ENCODE measurements at regions not wholly inside any gene's neighbourhood (a gene's known extent, or its start where the extent isn't known, plus 50 kb on each side); places are given as distances from the start of the nearest gene placed in this dataset.

DNA sequence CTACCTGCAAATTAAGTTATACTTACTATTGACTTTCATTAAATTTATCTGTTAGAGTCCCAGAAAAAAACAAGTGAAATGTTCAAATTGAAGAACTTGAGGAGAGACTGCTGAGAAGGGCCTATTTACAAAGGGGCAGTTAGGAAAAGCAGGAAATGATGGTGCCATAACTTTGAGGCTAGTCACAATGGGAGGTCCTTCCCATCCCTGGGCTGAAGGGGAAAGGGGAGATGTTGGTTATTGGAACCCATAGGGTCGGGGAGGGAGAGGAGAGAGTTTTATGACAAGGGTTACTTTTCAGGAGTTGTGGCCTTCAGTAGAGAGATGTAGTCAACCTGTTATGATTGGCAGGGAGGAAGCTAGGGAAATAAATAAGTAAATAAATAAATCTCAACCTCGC is 169.1 kb downstream of the DMRT2 start:
- no peak for TF ChIP-seq CREB1 (IDR thresholded peaks at IDR 0.05; ENCODE audit: low read depth)
- TF ChIP-seq NFIC (IDR thresholded peaks at IDR 0.05) = no peak
- TF ChIP-seq EP300 (IDR thresholded peaks at IDR 0.05; ENCODE audit: borderline replicate concordance) = no peak
- TF ChIP-seq, protein P1, sequence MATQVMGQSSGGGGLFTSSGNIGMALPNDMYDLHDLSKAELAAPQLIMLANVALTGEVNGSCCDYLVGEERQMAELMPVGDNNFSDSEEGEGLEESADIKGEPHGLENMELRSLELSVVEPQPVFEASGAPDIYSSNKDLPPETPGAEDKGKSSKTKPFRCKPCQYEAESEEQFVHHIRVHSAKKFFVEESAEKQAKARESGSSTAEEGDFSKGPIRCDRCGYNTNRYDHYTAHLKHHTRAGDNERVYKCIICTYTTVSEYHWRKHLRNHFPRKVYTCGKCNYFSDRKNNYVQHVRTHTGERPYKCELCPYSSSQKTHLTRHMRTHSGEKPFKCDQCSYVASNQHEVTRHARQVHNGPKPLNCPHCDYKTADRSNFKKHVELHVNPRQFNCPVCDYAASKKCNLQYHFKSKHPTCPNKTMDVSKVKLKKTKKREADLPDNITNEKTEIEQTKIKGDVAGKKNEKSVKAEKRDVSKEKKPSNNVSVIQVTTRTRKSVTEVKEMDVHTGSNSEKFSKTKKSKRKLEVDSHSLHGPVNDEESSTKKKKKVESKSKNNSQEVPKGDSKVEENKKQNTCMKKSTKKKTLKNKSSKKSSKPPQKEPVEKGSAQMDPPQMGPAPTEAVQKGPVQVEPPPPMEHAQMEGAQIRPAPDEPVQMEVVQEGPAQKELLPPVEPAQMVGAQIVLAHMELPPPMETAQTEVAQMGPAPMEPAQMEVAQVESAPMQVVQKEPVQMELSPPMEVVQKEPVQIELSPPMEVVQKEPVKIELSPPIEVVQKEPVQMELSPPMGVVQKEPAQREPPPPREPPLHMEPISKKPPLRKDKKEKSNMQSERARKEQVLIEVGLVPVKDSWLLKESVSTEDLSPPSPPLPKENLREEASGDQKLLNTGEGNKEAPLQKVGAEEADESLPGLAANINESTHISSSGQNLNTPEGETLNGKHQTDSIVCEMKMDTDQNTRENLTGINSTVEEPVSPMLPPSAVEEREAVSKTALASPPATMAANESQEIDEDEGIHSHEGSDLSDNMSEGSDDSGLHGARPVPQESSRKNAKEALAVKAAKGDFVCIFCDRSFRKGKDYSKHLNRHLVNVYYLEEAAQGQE (IDR thresholded peaks at IDR 0.05; ENCODE audit: low read depth) = no peak
